GM12874 (cell line): ENCODE measurements at regions not wholly inside any gene's neighbourhood (a gene's known extent, or its start where the extent isn't known, plus 50 kb on each side); places are given as distances from the start of the nearest gene placed in this dataset.

ENCODE experiments used
- CTCF ChIP-seq: IDR thresholded peaks from 2 replicates; pipeline ENCODE4 v1.5.1; 2011; ENCODE audit warnings: low read depth, mild to moderate bottlenecking, control low read depth, low read length, moderate library complexity; ENCODE audit not compliant: insufficient read depth

- no peak for TF ChIP-seq CTCF
These were observed 1375.4 kb upstream of the WWC1 start for GRCh38 chr5:166916021-166916420.

DNA sequence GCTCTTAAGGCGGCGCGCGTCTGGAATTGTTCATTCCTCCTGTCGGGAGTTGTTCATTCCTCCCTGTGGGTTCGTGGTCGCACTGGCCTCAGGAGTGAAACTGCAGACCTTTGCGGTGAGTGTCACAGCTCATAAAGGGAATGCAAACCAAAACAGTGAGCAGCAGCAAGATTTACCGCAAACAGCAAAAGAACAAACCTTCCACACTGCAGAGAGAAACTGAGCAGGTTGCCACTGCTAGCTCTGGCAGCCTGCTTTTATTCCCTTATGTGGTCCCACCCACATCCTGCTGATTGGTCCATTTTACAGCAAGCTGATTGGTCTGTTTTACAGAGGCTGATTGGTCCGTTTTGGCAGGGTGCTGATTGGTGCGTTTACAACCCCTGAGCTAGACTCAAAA, 1365.3 kb upstream of the WWC1 start:
- TF ChIP-seq CTCF, result no peak

- TF ChIP-seq CTCF, result no peak
These were observed 1355.1 kb upstream of the WWC1 start for GRCh38 chr5:166936351-166936750.

GRCh38 chr5:166938071-166938470, 1353.4 kb upstream of the WWC1 start:
- no peak for TF ChIP-seq CTCF

DNA sequence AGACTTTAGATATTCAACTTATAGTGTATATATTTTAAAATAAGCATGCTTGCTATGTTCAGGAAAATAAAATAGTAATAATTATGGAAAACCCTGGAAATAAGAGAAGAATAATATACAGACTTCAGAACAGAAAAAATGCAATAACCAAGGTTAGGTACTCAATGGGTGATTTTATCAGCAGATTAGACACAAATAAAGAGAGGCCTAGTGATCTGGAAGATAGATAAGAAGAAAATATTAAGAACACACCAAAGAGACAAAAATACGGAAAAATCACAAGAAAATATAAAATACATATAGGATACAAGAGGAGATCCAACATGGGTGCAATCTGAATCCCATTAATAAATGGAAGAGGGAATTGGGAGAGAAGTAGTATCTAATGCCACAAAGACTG, 1348.5 kb upstream of the WWC1 start:
- no peak for TF ChIP-seq CTCF

DNA sequence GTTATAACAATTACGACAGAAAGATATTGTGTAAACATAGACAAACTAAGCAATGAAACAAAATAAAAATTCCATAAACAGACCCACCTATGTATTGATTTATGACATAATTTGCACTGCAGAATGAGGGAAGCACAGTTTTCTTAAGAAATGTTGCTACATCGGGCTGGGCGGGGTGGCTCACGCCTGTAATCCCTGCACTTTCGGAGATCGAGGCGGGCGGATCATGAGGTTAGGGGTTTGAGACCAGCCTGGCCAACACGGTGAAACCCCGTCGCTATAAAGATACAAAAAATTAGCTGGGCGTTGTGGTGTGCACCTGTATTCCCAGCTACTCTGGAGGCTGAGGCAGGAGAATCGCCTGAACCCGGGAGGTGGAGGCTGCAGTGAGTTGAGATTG, 1344.4 kb upstream of the WWC1 start:
- TF ChIP-seq CTCF, result no peak

GRCh38 chr5:166948679-166949078, 1342.8 kb upstream of the WWC1 start:
- no peak for TF ChIP-seq CTCF

DNA sequence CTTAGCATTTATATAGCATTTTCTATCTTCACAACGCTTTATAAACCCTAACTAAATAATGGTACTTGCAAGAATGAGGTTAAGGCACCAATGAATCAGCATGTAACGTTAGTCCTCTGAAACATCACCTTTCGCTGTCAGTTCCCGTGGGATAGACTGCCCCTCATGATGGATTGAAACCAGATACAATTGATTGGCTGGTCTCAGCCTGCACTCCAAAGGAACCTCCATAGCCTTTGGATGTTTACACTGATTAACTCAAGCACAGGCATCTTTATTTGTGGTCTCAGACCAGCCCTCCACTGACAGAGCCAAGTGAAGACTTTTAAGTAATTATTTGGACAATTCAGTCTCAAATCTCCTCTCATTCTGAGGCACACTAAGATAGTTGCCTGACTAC, 1339.4 kb upstream of the WWC1 start:
- no peak for TF ChIP-seq CTCF
